Brain microvascular endothelial cell (primary cell): ENCODE measurements at regions not wholly inside any gene's neighbourhood (a gene's known extent, or its start where the extent isn't known, plus 50 kb on each side); places are given as distances from the start of the nearest gene placed in this dataset.

Experiments
- DNase-seq: peaks from one replicate; pipeline ENCODE4 v3.0.0-alpha.2; 2020
- H3K27ac ChIP-seq: fragments of 250-450 bp; sonication (Bioruptor Pico); 2 replicates; pipeline ENCODE4 v1.5.1; 2020; ENCODE audit warnings: mild to moderate bottlenecking, moderate library complexity
- H3K27me3 ChIP-seq: fragments of 250-450 bp; sonication (Bioruptor Pico); replicated peaks from 2 replicates; pipeline ENCODE4 v1.5.1; 2020; ENCODE audit warnings: mild to moderate bottlenecking
- H3K36me3 ChIP-seq: fragments of 250-450 bp; sonication (Bioruptor Pico); replicated peaks from 2 replicates; pipeline ENCODE4 v1.5.1; 2020; ENCODE audit warnings: mild to moderate bottlenecking
- H3K4me3 ChIP-seq: 2 replicates; pipeline ENCODE4 v1.5.1; 2011; ENCODE audit warnings: low read depth, mild to moderate bottlenecking, control low read depth, low read length, moderate library complexity
- CTCF ChIP-seq: IDR thresholded peaks from 2 replicates; pipeline ENCODE4 v1.5.1; 2011; ENCODE audit warnings: low read depth, mild to moderate bottlenecking, moderate library complexity, low read length, control low read depth, inconsistent platforms; ENCODE audit errors: missing control alignments
- in situ Hi-C: cut with HindIII; loops from 2 replicates; pipeline ENCODE4 v1.10.0; 2017; ENCODE audit warnings: low sequenced_read_pairs, low pct_ligation_motif_present

GRCh38 chr4:138329506-138330070 lies 87.4 kb upstream of the SLC7A11 start:
- no peak for DNase-seq
- H3K36me3 ChIP-seq: no peaks in the 10 kb centered on the region
- no peak overlapping the region for H3K27ac ChIP-seq
- in situ Hi-C loops: no loop called here
- no peak for TF ChIP-seq CTCF
- H3K4me3 ChIP-seq: no peak overlapping the region
- H3K27me3 ChIP-seq: no peaks in the 10 kb centered on the region

GRCh38 chr4:138327338-138327737 lies 85.2 kb upstream of the SLC7A11 start:
- TF ChIP-seq CTCF: no peak
- no peak overlapping the region for H3K4me3 ChIP-seq
- H3K27ac ChIP-seq: no peak overlapping the region
- DNase-seq: no peak
- no peaks in the 10 kb centered on the region for H3K36me3 ChIP-seq
- in situ Hi-C loops: no loop called here
- no peaks in the 10 kb centered on the region for H3K27me3 ChIP-seq

- Histone ChIP-seq H3K36me3 (no peaks in the 10 kb centered on the region), H3K27me3 (no peaks in the 10 kb centered on the region), H3K27ac (no peak overlapping the region), H3K4me3 (no peak overlapping the region)
- in situ Hi-C loops: no loop called here
- DNase-seq: no peak
- no peak for TF ChIP-seq CTCF
These were observed 78.7 kb upstream of the SLC7A11 start for GRCh38 chr4:138320831-138321230.

- Histone ChIP-seq H3K27ac (no peak overlapping the region), H3K36me3 (no peaks in the 10 kb centered on the region), H3K4me3 (no peak overlapping the region), H3K27me3 (no peaks in the 10 kb centered on the region)
- no peak for DNase-seq
- TF ChIP-seq CTCF: no peak
- in situ Hi-C loops: no loop called here
These were observed 77.9 kb upstream of the SLC7A11 start for GRCh38 chr4:138320030-138320429.

- H3K36me3 ChIP-seq: no peaks in the 10 kb centered on the region
- no peak for DNase-seq
- TF ChIP-seq CTCF: no peak
- H3K4me3 ChIP-seq: no peak overlapping the region
- H3K27me3 ChIP-seq: no peaks in the 10 kb centered on the region
- H3K27ac ChIP-seq: no peak overlapping the region
- in situ Hi-C loops: no loop called here
These were observed 75.1 kb upstream of the SLC7A11 start for GRCh38 chr4:138317175-138317748.

GRCh38 chr4:138312536-138312911 lies 70.4 kb upstream of the SLC7A11 start:
- H3K4me3 ChIP-seq: no peak overlapping the region
- TF ChIP-seq CTCF: no peak
- no peak overlapping the region for H3K27ac ChIP-seq
- in situ Hi-C loops: no loop called here
- H3K36me3 ChIP-seq: no peaks in the 10 kb centered on the region
- H3K27me3 ChIP-seq: no peaks in the 10 kb centered on the region
- DNase-seq: no peak
